H1 (cell line): ENCODE measurements at regions not wholly inside any gene's neighbourhood (a gene's known extent, or its start where the extent isn't known, plus 50 kb on each side); places are given as distances from the start of the nearest gene placed in this dataset.

Source experiments
- CTCF ChIA-PET: fragments of 300-600 bp; sonication (Branson Sonifier 250); formaldehyde crosslinking; loops from one replicate; lab custom pipeline; 2021; ENCODE audit not compliant: partially characterized antibody; lab: Charles Lee
- POLR2A ChIA-PET: fragments of 300-600 bp; sonication (Branson Sonifier 250); formaldehyde crosslinking; loops from one replicate; lab custom pipeline; 2021; ENCODE audit warnings: inconsistent platforms; ENCODE audit not compliant: partially characterized antibody; lab: Charles Lee
- DNase-seq, 2 experiments: peaks; one replicate each; pipeline versions ENCODE4 v3.0.0 to v3.0.0-alpha.2; 2010 to 2022; ENCODE audit warnings: low spot score in 2 of 2, low read depth in 1 of 2, mixed read lengths in 1 of 2
- FAIRE-seq: peaks from 2 replicates; lab custom pipeline; 2011; peaks lifted over from hg19 to GRCh38; lab: Jason Lieb, UNC
- H2AFZ ChIP-seq: 2 replicates; pipeline ENCODE4 v1.8.1; 2012; ENCODE audit warnings: low read length, inconsistent platforms
- H2AK5ac ChIP-seq: 2 replicates; pipeline ENCODE4 v1.6.1; 2013; ENCODE audit warnings: low read depth, low read length
- H2BK120ac ChIP-seq: replicated peaks from 2 replicates; pipeline ENCODE3; 2013; ENCODE audit warnings: low read depth, low read length, inconsistent platforms
- H2BK12ac ChIP-seq: 2 replicates; pipeline ENCODE4 v1.6.1; 2013; ENCODE audit warnings: low read depth, low read length
- H2BK15ac ChIP-seq: 2 replicates; pipeline ENCODE4 v1.6.1; 2013; ENCODE audit warnings: low read length
- H2BK20ac ChIP-seq: 2 replicates; pipeline ENCODE4 v1.6.1; 2013; ENCODE audit warnings: low read length
- H2BK5ac ChIP-seq: 2 replicates; pipeline ENCODE4 v1.6.1; 2013; ENCODE audit warnings: low read depth, low read length
- H3K14ac ChIP-seq: 2 replicates; pipeline ENCODE4 v1.6.1; 2013; ENCODE audit warnings: inconsistent platforms; ENCODE audit not compliant: insufficient read length
- H3K18ac ChIP-seq: 2 replicates; pipeline ENCODE4 v1.6.1; 2013; ENCODE audit warnings: low read length; ENCODE audit errors: extremely low read depth
- H3K23ac ChIP-seq: 2 replicates; pipeline ENCODE4 v1.6.1; 2013; ENCODE audit warnings: inconsistent platforms; ENCODE audit not compliant: insufficient read length
- H3K23me2 ChIP-seq: 2 replicates; pipeline ENCODE4 v1.6.1; 2013; ENCODE audit warnings: low read depth, low read length
- H3K27ac ChIP-seq: 2 replicates; pipeline ENCODE4 v1.6.1; 2011; ENCODE audit warnings: low read depth, low read length, inconsistent platforms
- H3K27me3 ChIP-seq, 4 experiments: replicated peaks in 1 of 4; 1 replicate in 1 of 4; 2 replicates in 3 of 4; pipeline versions ENCODE4 v1.6.1 to v1.8.1; 2011 to 2013; ENCODE audit warnings: low read length in 3 of 4, mild to moderate bottlenecking in 3 of 4, inconsistent platforms in 2 of 4, mixed read lengths in 2 of 4, moderate library complexity in 1 of 4; ENCODE audit not compliant: control insufficient read depth in 3 of 4, insufficient read depth in 3 of 4; ENCODE audit errors: extremely low read depth in 1 of 4
- H3K36me3 ChIP-seq, 4 experiments: 2 replicates each; pipeline versions ENCODE4 v1.6.1 to v1.8.1; 2011 to 2013; ENCODE audit warnings: mild to moderate bottlenecking in 4 of 4, low read length in 3 of 4, moderate library complexity in 2 of 4, control low read depth in 1 of 4, inconsistent platforms in 1 of 4; ENCODE audit not compliant: insufficient read depth in 4 of 4, control insufficient read depth in 2 of 4
- H3K4ac ChIP-seq: replicated peaks from 2 replicates; pipeline ENCODE3; 2013; ENCODE audit warnings: low read length, low read depth, mixed read lengths, inconsistent platforms; ENCODE audit not compliant: insufficient read length
- H3K4me1 ChIP-seq, 4 experiments: replicated peaks in 1 of 4; 1 replicate in 1 of 4; 2 replicates in 3 of 4; pipeline versions ENCODE4 v1.6.1 to v1.8.1; 2011 to 2013; ENCODE audit warnings: low read length in 3 of 4, inconsistent platforms in 2 of 4, mixed read lengths in 1 of 4; ENCODE audit not compliant: insufficient read depth in 4 of 4, control insufficient read depth in 3 of 4
- H3K4me2 ChIP-seq, 2 experiments: 2 replicates each; pipeline versions ENCODE4 v1.6.1 to v1.8.1; 2011 to 2013; ENCODE audit warnings: low read depth in 2 of 2, low read length in 2 of 2, control low read depth in 1 of 2, inconsistent platforms in 1 of 2, mild to moderate bottlenecking in 1 of 2; ENCODE audit not compliant: insufficient read depth in 1 of 2
- H3K4me3 ChIP-seq, 4 experiments: fragments of 200-600, 300-600 bp in 1 of 4; sonication (generic), shearing (Covaris generic), sonication (Bioruptor Twin) in 1 of 4; 2 replicates each; pipeline versions ENCODE4 v1.5.1 to v1.8.1; 2011 to 2016; ENCODE audit warnings: low read length in 4 of 4, low read depth in 3 of 4, control low read depth in 2 of 4, inconsistent platforms in 2 of 4, mild to moderate bottlenecking in 2 of 4, mixed read lengths in 1 of 4, moderate library complexity in 1 of 4; ENCODE audit not compliant: insufficient read depth in 2 of 4; ENCODE audit errors: extremely low read depth in 1 of 4
- H3K56ac ChIP-seq: replicated peaks from 2 replicates; pipeline ENCODE3; 2013; ENCODE audit warnings: low read depth, mild to moderate bottlenecking, mixed read lengths, low read length, inconsistent platforms; ENCODE audit not compliant: insufficient read length
- H3K79me1 ChIP-seq: 2 replicates; pipeline ENCODE4 v1.6.1; 2013; ENCODE audit warnings: low read depth, low read length, control low read depth
- H3K79me2 ChIP-seq, 2 experiments: 2 replicates each; pipeline versions ENCODE4 v1.6.1 to v1.8.1; 2012 to 2013; ENCODE audit warnings: low read length in 2 of 2, mild to moderate bottlenecking in 2 of 2, inconsistent platforms in 1 of 2; ENCODE audit not compliant: insufficient read depth in 2 of 2, control insufficient read depth in 1 of 2
- H3K9ac ChIP-seq, 4 experiments: replicated peaks in 1 of 4; 1 replicate in 1 of 4; 2 replicates in 3 of 4; pipeline versions ENCODE4 v1.6.1 to v1.8.1; 2011 to 2013; ENCODE audit warnings: low read depth in 3 of 4, low read length in 3 of 4, control low read depth in 2 of 4, mild to moderate bottlenecking in 2 of 4, moderate library complexity in 2 of 4, inconsistent platforms in 1 of 4; ENCODE audit errors: extremely low read depth in 1 of 4
- H3K9me3 ChIP-seq, 2 experiments: 2 replicates each; pipeline versions ENCODE4 v1.6.1 to v1.8.1; 2012 to 2013; ENCODE audit warnings: mild to moderate bottlenecking in 2 of 2, moderate library complexity in 2 of 2, control low read depth in 1 of 2, inconsistent platforms in 1 of 2, low read depth in 1 of 2, low read length in 1 of 2, mixed read lengths in 1 of 2; ENCODE audit not compliant: insufficient read depth in 2 of 2
- H4K20me1 ChIP-seq, 2 experiments: replicated peaks in 1 of 2; 2 replicates each; pipeline versions ENCODE3 to v1.8.1; 2011 to 2013; ENCODE audit warnings: inconsistent platforms in 2 of 2, low read length in 2 of 2, mild to moderate bottlenecking in 1 of 2; ENCODE audit not compliant: insufficient read depth in 2 of 2, control insufficient read depth in 1 of 2
- H4K5ac ChIP-seq: 2 replicates; pipeline ENCODE4 v1.6.1; 2013; ENCODE audit warnings: low read length, low read depth, mixed read lengths, inconsistent platforms; ENCODE audit not compliant: insufficient read length
- H4K8ac ChIP-seq: 2 replicates; pipeline ENCODE4 v1.8.0; 2013; ENCODE audit warnings: mild to moderate bottlenecking, moderate library complexity, low read length, inconsistent platforms; ENCODE audit not compliant: insufficient read depth; ENCODE audit errors: extremely low read depth
- H4K91ac ChIP-seq: replicated peaks from 2 replicates; pipeline ENCODE3; 2013; ENCODE audit warnings: low read length, mixed read lengths, inconsistent platforms; ENCODE audit not compliant: insufficient read length
- CBX8 ChIP-seq: fragments of 300-800, 300-1000 bp; sonication (generic); IDR thresholded peaks from 2 replicates; pipeline ENCODE4 v1.7.1; 2016; ENCODE audit warnings: low read depth, low read length, borderline replicate concordance
- JUND ChIP-seq: IDR thresholded peaks from 2 replicates; pipeline ENCODE4 v1.6.1; 2011; ENCODE audit warnings: mild to moderate bottlenecking, improper control_type of control experiment, low read length
- SRF ChIP-seq: IDR thresholded peaks from 2 replicates; pipeline ENCODE4 v1.6.1; 2011; ENCODE audit warnings: mild to moderate bottlenecking, low read depth, low read length, moderate library complexity
- SUZ12 ChIP-seq: fragments of 200-600 bp; sonication (generic); IDR thresholded peaks from 2 replicates; pipeline ENCODE4 v1.6.1; 2012; ENCODE audit warnings: mild to moderate bottlenecking, inconsistent platforms, low read length, moderate library complexity, mixed read lengths
- ZNF274 ChIP-seq: IDR thresholded peaks from 2 replicates; pipeline ENCODE4 v1.7.0; 2012; ENCODE audit warnings: low read length, borderline replicate concordance; ENCODE audit errors: extremely low read depth
- WGBS, 2 experiments: shearing (Covaris generic) in 1 of 2; methylation state at CpG; one replicate each; pipeline versions ENCODE4 v1.1.6 to v1.1.7; 2013 to 2015; ENCODE audit warnings: low lambda C conversion rate in 2 of 2, mixed read lengths in 2 of 2, inconsistent platforms in 1 of 2, low coverage in 1 of 2, missing lambda C conversion rate in 1 of 2; ENCODE audit not compliant: insufficient replicate concordance in 2 of 2, insufficient coverage in 1 of 2, insufficient read length in 1 of 2; ENCODE audit errors: extremely low coverage in 1 of 2, missing lambda C conversion rate in 1 of 2; 5-methylcytosine and 5-hydroxymethylcytosine counted together

DNA sequence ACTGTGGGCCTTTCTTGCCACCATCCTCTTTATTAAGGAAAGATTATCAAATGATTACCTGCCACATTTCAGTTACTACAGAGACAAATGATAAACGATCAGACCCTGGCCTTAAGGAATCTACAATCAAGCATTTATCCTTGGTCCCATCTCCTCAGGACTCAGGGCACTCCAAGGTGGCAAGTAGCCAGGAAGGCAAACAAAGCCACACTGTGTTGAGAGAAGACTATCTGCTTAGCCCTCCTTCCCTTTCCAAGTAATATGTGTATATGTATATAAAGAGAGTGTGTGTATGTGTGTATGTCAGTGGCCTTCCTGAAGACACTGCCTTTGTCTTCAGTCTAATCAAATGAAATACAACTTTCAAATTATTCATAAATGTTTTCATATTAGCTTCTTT is 490.1 kb upstream of the ATP11B start:
- WGBS, 2 experiments, result 87% methylated on average over 1 of the region's 1 CpG; no CpG with 5 or more reads in 1 of the 2 experiments
- POLR2A ChIA-PET, result no interaction called here
- H3K23me2 ChIP-seq, result no peaks in the 10 kb centered on the region

More for the DNA sequence above, 490.1 kb upstream of the ATP11B start:
- CTCF ChIA-PET, result no interaction called here
- no peak overlapping the region for H2BK12ac ChIP-seq
- H3K9ac ChIP-seq, result no peak overlapping the region
- H3K79me1 ChIP-seq, result no peaks in the 10 kb centered on the region
- no peak overlapping the region for H3K4ac ChIP-seq
- no peak for TF ChIP-seq ZNF274
- no peak for TF ChIP-seq JUND
- TF ChIP-seq SUZ12, result no peak
- no peak for TF ChIP-seq SRF
- TF ChIP-seq CBX8, result no peak
- H3K27ac ChIP-seq, result no peak overlapping the region
- no peak overlapping the region for H3K23ac ChIP-seq
- no peaks in the 10 kb centered on the region for H3K79me2 ChIP-seq
- FAIRE-seq, result no peak
- no peak overlapping the region for H2BK15ac ChIP-seq
- H3K4me1 ChIP-seq, result peaks cover 0 to 5% (median 0%) of the 10 kb centered on the region in 4 experiments; a peak in 2 of 7 replicates
- H4K20me1 ChIP-seq, result no peaks in the 10 kb centered on the region
- no peaks in the 10 kb centered on the region for H3K27me3 ChIP-seq
- H3K56ac ChIP-seq, result no peak overlapping the region
- no peak overlapping the region for H2BK5ac ChIP-seq
- no peak overlapping the region for H3K4me3 ChIP-seq
- no peak overlapping the region for H3K4me2 ChIP-seq
- H2AFZ ChIP-seq, result no peak overlapping the region
- no peaks in the 10 kb centered on the region for H3K9me3 ChIP-seq
- no peak overlapping the region for H2BK120ac ChIP-seq
- H4K91ac ChIP-seq, result no peak overlapping the region
- no peak overlapping the region for H3K18ac ChIP-seq
- H4K5ac ChIP-seq, result no peak overlapping the region
- no peak overlapping the region for H3K14ac ChIP-seq
- H4K8ac ChIP-seq, result no peak overlapping the region
- no peak for DNase-seq
- H2BK20ac ChIP-seq, result no peak overlapping the region
- H2AK5ac ChIP-seq, result no peak overlapping the region
- no peaks in the 10 kb centered on the region for H3K36me3 ChIP-seq
